Liver (tissue), 8 donors: ENCODE measurements at regions not wholly inside any gene's neighbourhood (a gene's known extent, or its start where the extent isn't known, plus 50 kb on each side); places are given as distances from the start of the nearest gene placed in this dataset.

Experiments
- DNase-seq: peaks from one replicate; pipeline ENCODE4 v3.0.0-alpha.2; 2017; ENCODE audit warnings: low spot score
- H3K27ac ChIP-seq, 2 donors: one replicate each; pipeline ENCODE4 v1.7.0; 2013; ENCODE audit warnings: inconsistent platforms in 2 of 2, low read length in 2 of 2, control low read depth in 1 of 2, low read depth in 1 of 2, mild to moderate bottlenecking in 1 of 2
- H3K27me3 ChIP-seq, 4 donors: one replicate each; pipeline versions ENCODE4 v1.6.1 to v1.7.0; 2013; ENCODE audit warnings: low read length in 3 of 4, inconsistent platforms in 1 of 4, mild to moderate bottlenecking in 1 of 4, moderate library complexity in 1 of 4; ENCODE audit not compliant: control insufficient read depth in 4 of 4, insufficient read depth in 4 of 4
- H3K36me3 ChIP-seq, 4 donors: one replicate each; pipeline versions ENCODE4 v1.6.1 to v1.7.0; 2013; ENCODE audit warnings: low read length in 3 of 4, mild to moderate bottlenecking in 3 of 4, low read depth in 1 of 4, moderate library complexity in 1 of 4; ENCODE audit not compliant: control insufficient read depth in 4 of 4, insufficient read depth in 3 of 4
- H3K4me1 ChIP-seq, 4 donors: one replicate each; pipeline versions ENCODE4 v1.6.1 to v1.7.0; 2013; ENCODE audit warnings: low read length in 3 of 4, mild to moderate bottlenecking in 3 of 4, moderate library complexity in 1 of 4; ENCODE audit not compliant: control insufficient read depth in 4 of 4, insufficient read depth in 4 of 4
- H3K4me3 ChIP-seq, 3 donors: one replicate each; pipeline versions ENCODE4 v1.6.1 to v1.7.0; 2013; ENCODE audit warnings: low read length in 3 of 3, control low read depth in 1 of 3, low read depth in 1 of 3, mild to moderate bottlenecking in 1 of 3
- H3K9ac ChIP-seq, 2 donors: one replicate each; pipeline ENCODE4 v1.7.0; 2013; ENCODE audit warnings: low read length in 2 of 2, mild to moderate bottlenecking in 2 of 2, moderate library complexity in 2 of 2, control low read depth in 1 of 2, low read depth in 1 of 2
- H3K9me3 ChIP-seq, 4 donors: one replicate each; pipeline versions ENCODE4 v1.6.1 to v1.7.0; 2013; ENCODE audit warnings: low read length in 3 of 4; ENCODE audit not compliant: control insufficient read depth in 4 of 4
- CTCF ChIP-seq: fragments of 150-350 bp; IDR thresholded peaks from 2 replicates; pipeline ENCODE4 v1.5.1; 2017; ENCODE audit warnings: improper control_type of control experiment, low read depth, low read length; ENCODE audit not compliant: missing input control
- EGR1 ChIP-seq, 2 donors: IDR thresholded peaks; 2 replicates each; pipeline ENCODE4 v1.6.1; 2016 to 2018; ENCODE audit warnings: antibody characterized with exemption in 2 of 2, low read depth in 2 of 2
- FOXA1 ChIP-seq: IDR thresholded peaks from 2 replicates; pipeline ENCODE4 v1.6.1; 2016; ENCODE audit warnings: antibody characterized with exemption
- FOXA2 ChIP-seq: IDR thresholded peaks from 2 replicates; pipeline ENCODE4 v1.6.1; 2016; ENCODE audit warnings: antibody characterized with exemption
- GABPA ChIP-seq, 2 donors: IDR thresholded peaks in 1 of 2; conservative IDR thresholded peaks in 1 of 2; 2 replicates each; pipeline ENCODE4 v1.6.1; 2016; ENCODE audit warnings: antibody characterized with exemption in 2 of 2, mild to moderate bottlenecking in 1 of 2, moderate library complexity in 1 of 2
- HNF4A ChIP-seq, 2 donors: conservative IDR thresholded peaks; 2 replicates each; pipeline ENCODE4 v1.6.1; 2016; ENCODE audit warnings: antibody characterized with exemption in 2 of 2, mild to moderate bottlenecking in 2 of 2
- HNF4G ChIP-seq: IDR thresholded peaks from 2 replicates; pipeline ENCODE4 v1.6.1; 2016; ENCODE audit warnings: antibody characterized with exemption
- JUND ChIP-seq, 2 donors: IDR thresholded peaks; 2 replicates each; pipeline ENCODE4 v1.6.1; 2016; ENCODE audit warnings: antibody characterized with exemption in 2 of 2
- NR2F2 ChIP-seq: IDR thresholded peaks from 2 replicates; pipeline ENCODE4 v1.6.1; 2016; ENCODE audit warnings: antibody characterized with exemption
- RAD21 ChIP-seq, 2 donors: IDR thresholded peaks; 2 replicates each; pipeline ENCODE4 v1.6.1; 2016; ENCODE audit warnings: antibody characterized with exemption in 2 of 2, mild to moderate bottlenecking in 2 of 2
- REST ChIP-seq: IDR thresholded peaks from 2 replicates; pipeline ENCODE4 v1.6.1; 2016; ENCODE audit warnings: antibody characterized with exemption, mild to moderate bottlenecking
- RXRA ChIP-seq, 2 donors: IDR thresholded peaks; 2 replicates each; pipeline ENCODE4 v1.6.1; 2017 to 2018; ENCODE audit warnings: antibody characterized with exemption in 2 of 2, mild to moderate bottlenecking in 1 of 2
- SP1 ChIP-seq: IDR thresholded peaks from 2 replicates; pipeline ENCODE4 v1.6.1; 2018; ENCODE audit warnings: antibody characterized with exemption, mild to moderate bottlenecking
- TAF1 ChIP-seq: conservative IDR thresholded peaks from 2 replicates; pipeline ENCODE4 v1.6.1; 2016; ENCODE audit warnings: antibody characterized with exemption, mild to moderate bottlenecking
- YY1 ChIP-seq: IDR thresholded peaks from 2 replicates; pipeline ENCODE4 v1.6.1; 2016; ENCODE audit warnings: antibody characterized with exemption, mild to moderate bottlenecking
- WGBS: extraction: QIAGEN DNeasy Blood & Tissue Kit; methylation state at CpG from one replicate; pipeline ENCODE4 v1.1.7; 2013; 5-methylcytosine and 5-hydroxymethylcytosine counted together
- TF ChIP-seq, protein P1 (sequence below): IDR thresholded peaks from 2 replicates; pipeline ENCODE4 v1.6.1; 2016; ENCODE audit warnings: antibody characterized with exemption
- TF ChIP-seq, protein P2 (sequence below): IDR thresholded peaks from 2 replicates; pipeline ENCODE4 v1.6.1; 2016; ENCODE audit warnings: antibody characterized with exemption
- TF ChIP-seq, protein P3 (sequence below): IDR thresholded peaks from 2 replicates; pipeline ENCODE4 v1.6.1; 2016; ENCODE audit warnings: antibody characterized with exemption
- donor health status: healthy.
- donor health status: healthy.
- donor health status: healthy.
- donor health status: healthy.
- donor health status: healthy.

DNA sequence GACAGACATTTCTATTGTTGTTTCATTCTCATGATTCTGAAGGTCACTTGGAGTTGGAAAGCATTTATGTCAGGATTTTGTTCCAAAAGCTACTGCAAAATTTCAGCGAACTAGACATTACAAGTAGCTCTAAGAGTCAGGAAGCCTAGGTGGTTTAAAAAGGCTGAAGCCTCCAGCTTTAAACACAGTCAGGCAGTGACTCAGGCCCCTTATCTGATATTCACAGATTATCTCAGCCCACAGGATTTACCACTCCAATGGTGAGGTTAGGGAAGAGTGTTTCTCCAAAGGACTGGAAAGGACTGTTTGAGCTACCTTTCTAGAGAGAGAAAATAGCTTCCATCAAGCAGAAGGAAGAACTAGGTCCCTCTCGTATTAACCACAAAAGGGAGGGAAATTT, 624.4 kb upstream of the C16orf82 start:
- no peak for TF ChIP-seq CTCF
- TF ChIP-seq EGR1 (IDR thresholded peaks at IDR 0.05; ENCODE audit: low read depth in 2 of 2) = no peak
- no peak for TF ChIP-seq SP1
- TF ChIP-seq, protein P1, sequence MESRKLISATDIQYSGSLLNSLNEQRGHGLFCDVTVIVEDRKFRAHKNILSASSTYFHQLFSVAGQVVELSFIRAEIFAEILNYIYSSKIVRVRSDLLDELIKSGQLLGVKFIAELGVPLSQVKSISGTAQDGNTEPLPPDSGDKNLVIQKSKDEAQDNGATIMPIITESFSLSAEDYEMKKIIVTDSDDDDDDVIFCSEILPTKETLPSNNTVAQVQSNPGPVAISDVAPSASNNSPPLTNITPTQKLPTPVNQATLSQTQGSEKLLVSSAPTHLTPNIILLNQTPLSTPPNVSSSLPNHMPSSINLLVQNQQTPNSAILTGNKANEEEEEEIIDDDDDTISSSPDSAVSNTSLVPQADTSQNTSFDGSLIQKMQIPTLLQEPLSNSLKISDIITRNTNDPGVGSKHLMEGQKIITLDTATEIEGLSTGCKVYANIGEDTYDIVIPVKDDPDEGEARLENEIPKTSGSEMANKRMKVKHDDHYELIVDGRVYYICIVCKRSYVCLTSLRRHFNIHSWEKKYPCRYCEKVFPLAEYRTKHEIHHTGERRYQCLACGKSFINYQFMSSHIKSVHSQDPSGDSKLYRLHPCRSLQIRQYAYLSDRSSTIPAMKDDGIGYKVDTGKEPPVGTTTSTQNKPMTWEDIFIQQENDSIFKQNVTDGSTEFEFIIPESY = no peak
- TF ChIP-seq HNF4A (conservative IDR thresholded peaks at IDR 0.05) = no peak
- no peak for TF ChIP-seq YY1
- no peak for TF ChIP-seq GABPA (IDR thresholded peaks at IDR 0.05 in 1 of 2, conservative IDR thresholded peaks at IDR 0.05 in 1 of 2)
- no peak for TF ChIP-seq REST
- TF ChIP-seq RAD21 (IDR thresholded peaks at IDR 0.05) = no peak
- TF ChIP-seq, protein P2, sequence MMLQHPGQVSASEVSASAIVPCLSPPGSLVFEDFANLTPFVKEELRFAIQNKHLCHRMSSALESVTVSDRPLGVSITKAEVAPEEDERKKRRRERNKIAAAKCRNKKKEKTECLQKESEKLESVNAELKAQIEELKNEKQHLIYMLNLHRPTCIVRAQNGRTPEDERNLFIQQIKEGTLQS = no peak
- TF ChIP-seq FOXA2 = no peak
- no peak for TF ChIP-seq NR2F2
- no peak for TF ChIP-seq TAF1
- TF ChIP-seq FOXA1 = no peak
- TF ChIP-seq RXRA (IDR thresholded peaks at IDR 0.05) = no peak
- TF ChIP-seq HNF4G = no peak
- TF ChIP-seq, protein P3, sequence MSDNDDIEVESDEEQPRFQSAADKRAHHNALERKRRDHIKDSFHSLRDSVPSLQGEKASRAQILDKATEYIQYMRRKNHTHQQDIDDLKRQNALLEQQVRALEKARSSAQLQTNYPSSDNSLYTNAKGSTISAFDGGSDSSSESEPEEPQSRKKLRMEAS = no peak
- no peak for TF ChIP-seq JUND (IDR thresholded peaks at IDR 0.05)
- WGBS = 68% methylated on average over 2 of the region's 2 CpGs
- no peaks in the 10 kb centered on the region for H3K27me3 ChIP-seq
- H3K4me1 ChIP-seq = no peaks in the 10 kb centered on the region
- H3K9ac ChIP-seq = no peak overlapping the region
- H3K27ac ChIP-seq = no peak overlapping the region
- no peak for DNase-seq
- H3K4me3 ChIP-seq = no peak overlapping the region
- H3K36me3 ChIP-seq = no peaks in the 10 kb centered on the region
- H3K9me3 ChIP-seq = no peaks in the 10 kb centered on the region
